Retinal pigment epithelial cell (primary cell): ENCODE measurements at regions not wholly inside any gene's neighbourhood (a gene's known extent, or its start where the extent isn't known, plus 50 kb on each side); places are given as distances from the start of the nearest gene placed in this dataset.

ENCODE experiments used
- DNase-seq: peaks from one replicate; pipeline ENCODE4 v3.0.0-alpha.2; 2010; ENCODE audit warnings: low read depth
- H3K4me3 ChIP-seq: 2 replicates; pipeline ENCODE4 v1.5.1; 2011; ENCODE audit warnings: mild to moderate bottlenecking, low read length, control low read depth, moderate library complexity
- CTCF ChIP-seq: conservative IDR thresholded peaks from 2 replicates; pipeline ENCODE4 v1.5.1; 2011; ENCODE audit warnings: low read depth, low read length, control low read depth, inconsistent platforms

- DNase-seq, result no peak
- H3K4me3 ChIP-seq, result no peak overlapping the region
- no peak for TF ChIP-seq CTCF
Measured at GRCh38 chr12:100044266-100044665, 59.5 kb upstream of the ANKS1B start.

- no peak for TF ChIP-seq CTCF
- H3K4me3 ChIP-seq, result no peak overlapping the region
- no peak for DNase-seq
Measured at GRCh38 chr12:100043631-100044030, 58.9 kb upstream of the ANKS1B start.
